ENCODE measurements at regions not wholly inside any gene's neighbourhood (a gene's known extent, or its start where the extent isn't known, plus 50 kb on each side); places are given as distances from the start of the nearest gene placed in this dataset.

DNA sequence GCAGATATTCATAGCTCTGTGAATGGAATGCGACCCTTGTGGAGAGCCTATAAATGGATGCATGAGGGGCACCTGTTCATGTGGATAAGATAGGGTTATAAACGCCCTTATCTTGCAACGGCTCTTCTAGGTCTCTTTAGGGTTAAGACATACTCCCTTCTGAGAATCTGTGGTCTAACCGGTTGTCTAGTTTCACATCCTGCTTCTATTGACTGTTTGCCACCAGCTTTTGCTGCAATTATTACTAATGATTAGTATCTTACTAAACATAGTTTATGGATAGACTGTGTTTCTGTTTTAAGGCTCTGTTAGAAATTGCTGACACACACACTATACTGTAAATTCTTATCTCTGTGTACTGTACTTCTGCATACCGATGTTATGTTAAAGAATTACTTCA lies 198.9 kb upstream of the CYLC2 start:
- Histone ChIP-seq H3K9me3 (no peaks in the 10 kb centered on the region), H3K27me3 (no peaks in the 10 kb centered on the region), H3K4me3 (replicated peaks in 1 of 3) (no peak overlapping the region), H3K36me3 (no peaks in the 10 kb centered on the region), H3K4me1 (no peaks in the 10 kb centered on the region), H3K27ac (no peak overlapping the region)
- WGBS, 2 donors: 81 to 88% methylated on average over 5 of the region's 5 CpGs
- TF ChIP-seq POLR2A (IDR thresholded peaks at IDR 0.05): no peak
- TF ChIP-seq, protein P1, sequence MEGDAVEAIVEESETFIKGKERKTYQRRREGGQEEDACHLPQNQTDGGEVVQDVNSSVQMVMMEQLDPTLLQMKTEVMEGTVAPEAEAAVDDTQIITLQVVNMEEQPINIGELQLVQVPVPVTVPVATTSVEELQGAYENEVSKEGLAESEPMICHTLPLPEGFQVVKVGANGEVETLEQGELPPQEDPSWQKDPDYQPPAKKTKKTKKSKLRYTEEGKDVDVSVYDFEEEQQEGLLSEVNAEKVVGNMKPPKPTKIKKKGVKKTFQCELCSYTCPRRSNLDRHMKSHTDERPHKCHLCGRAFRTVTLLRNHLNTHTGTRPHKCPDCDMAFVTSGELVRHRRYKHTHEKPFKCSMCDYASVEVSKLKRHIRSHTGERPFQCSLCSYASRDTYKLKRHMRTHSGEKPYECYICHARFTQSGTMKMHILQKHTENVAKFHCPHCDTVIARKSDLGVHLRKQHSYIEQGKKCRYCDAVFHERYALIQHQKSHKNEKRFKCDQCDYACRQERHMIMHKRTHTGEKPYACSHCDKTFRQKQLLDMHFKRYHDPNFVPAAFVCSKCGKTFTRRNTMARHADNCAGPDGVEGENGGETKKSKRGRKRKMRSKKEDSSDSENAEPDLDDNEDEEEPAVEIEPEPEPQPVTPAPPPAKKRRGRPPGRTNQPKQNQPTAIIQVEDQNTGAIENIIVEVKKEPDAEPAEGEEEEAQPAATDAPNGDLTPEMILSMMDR (IDR thresholded peaks at IDR 0.05): no peak
- intact Hi-C loops (cut with DNase I): no loop called here
- DNase-seq: no peak

DNA sequence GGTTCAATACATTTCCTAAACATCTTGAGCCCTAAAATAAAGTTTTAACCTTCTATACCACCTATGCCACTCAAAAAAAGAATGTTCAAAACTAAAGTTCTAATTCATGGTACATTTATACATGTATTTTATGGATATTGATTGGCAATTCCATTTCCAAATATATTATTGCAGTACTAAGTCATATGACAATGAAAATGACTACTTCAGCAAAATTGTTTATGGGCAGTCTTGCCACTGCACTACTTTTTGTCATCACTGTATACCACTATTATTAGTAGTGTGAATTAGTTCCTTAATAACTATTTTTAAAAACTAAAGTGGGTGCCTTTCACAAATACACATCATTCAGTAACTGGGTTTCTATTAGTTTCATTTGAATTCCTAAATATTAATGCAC lies 199.6 kb upstream of the CYLC2 start:
- H3K27me3 ChIP-seq: no peaks in the 10 kb centered on the region
- intact Hi-C loops (cut with DNase I): no loop called here
- H3K36me3 ChIP-seq: no peaks in the 10 kb centered on the region
- no peak overlapping the region for H3K27ac ChIP-seq
- H3K9me3 ChIP-seq: no peaks in the 10 kb centered on the region
- H3K4me1 ChIP-seq: no peaks in the 10 kb centered on the region
- TF ChIP-seq, protein P1 (IDR thresholded peaks at IDR 0.05): no peak
- no peak for TF ChIP-seq POLR2A (IDR thresholded peaks at IDR 0.05)
- no peak for DNase-seq
- H3K4me3 ChIP-seq (replicated peaks in 1 of 3): no peak overlapping the region

DNA sequence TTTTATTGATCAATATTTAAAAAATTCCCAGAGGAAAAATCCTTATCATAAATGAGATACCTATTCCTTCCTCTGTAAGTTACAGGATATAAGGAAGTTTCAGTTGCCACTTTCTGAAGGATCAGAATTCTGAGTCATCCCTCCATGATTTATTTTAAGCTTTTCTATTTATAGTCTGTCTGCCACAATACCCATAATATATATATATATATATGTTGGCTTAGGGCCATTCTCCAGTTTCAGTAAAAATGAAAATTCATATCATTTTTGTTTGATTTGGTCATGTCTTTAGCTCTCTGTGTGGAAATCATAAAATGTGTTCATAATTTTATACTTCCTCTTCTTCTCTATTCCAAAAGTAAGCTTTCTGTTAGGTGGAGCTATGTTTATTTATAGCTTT lies 215.8 kb upstream of the CYLC2 start:
- no peak for TF ChIP-seq POLR2A (IDR thresholded peaks at IDR 0.05)
- TF ChIP-seq, protein P1 (IDR thresholded peaks at IDR 0.05): no peak
- intact Hi-C loops (cut with DNase I): no loop called here
- Histone ChIP-seq H3K27me3 (no peaks in the 10 kb centered on the region), H3K9me3 (no peaks in the 10 kb centered on the region), H3K4me3 (replicated peaks in 1 of 3) (no peak overlapping the region), H3K27ac (no peak overlapping the region), H3K4me1 (no peaks in the 10 kb centered on the region), H3K36me3 (no peaks in the 10 kb centered on the region)
- DNase-seq: no peak

DNA sequence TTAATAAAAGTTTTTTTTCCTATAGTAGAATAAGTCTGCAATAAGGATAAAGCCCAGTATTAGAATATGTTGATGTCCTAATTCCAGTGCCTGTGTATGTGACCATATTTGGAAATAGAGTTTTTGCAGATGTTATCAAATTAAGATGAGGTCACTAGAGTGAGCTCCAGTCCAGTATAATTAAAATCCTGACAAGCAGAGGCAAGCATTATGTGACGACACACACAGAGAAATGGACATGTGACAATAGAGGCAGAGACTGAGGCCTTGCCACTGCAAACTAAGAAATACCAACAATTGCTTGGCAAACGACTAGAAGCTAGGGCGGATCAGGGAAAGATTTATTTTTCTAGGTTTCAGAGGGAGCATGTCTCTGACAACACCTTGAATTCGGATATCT lies 216.4 kb upstream of the CYLC2 start:
- Histone ChIP-seq H3K27me3 (no peaks in the 10 kb centered on the region), H3K27ac (no peak overlapping the region), H3K9me3 (no peaks in the 10 kb centered on the region), H3K4me1 (no peaks in the 10 kb centered on the region), H3K36me3 (no peaks in the 10 kb centered on the region), H3K4me3 (replicated peaks in 1 of 3) (no peak overlapping the region)
- intact Hi-C loops (cut with DNase I): no loop called here
- DNase-seq: no peak
- TF ChIP-seq, protein P1 (IDR thresholded peaks at IDR 0.05): no peak
- WGBS, 2 donors: 67 to 82% methylated on average over 4 of the region's 4 CpGs

DNA sequence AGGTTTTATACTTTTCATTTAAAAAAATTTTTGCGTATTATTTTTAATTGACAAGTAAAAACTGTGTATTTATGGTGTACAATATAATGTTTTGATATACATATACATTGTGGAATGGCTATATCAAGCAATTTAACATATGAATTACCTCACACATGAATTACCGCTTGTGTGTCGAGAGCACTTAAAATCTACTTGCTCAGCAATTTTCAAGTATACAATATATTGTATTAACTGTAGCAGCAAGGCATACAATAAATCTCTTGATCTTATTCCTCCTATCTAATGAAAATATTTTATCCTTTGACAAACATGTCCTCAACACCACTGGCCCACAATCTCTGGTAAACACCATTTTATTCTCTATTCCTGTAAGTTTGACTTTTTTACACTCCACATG lies 224.4 kb upstream of the CYLC2 start:
- no peaks in the 10 kb centered on the region for H3K36me3 ChIP-seq
- H3K27ac ChIP-seq: no peak overlapping the region
- no peaks in the 10 kb centered on the region for H3K4me1 ChIP-seq
- TF ChIP-seq POLR2A (IDR thresholded peaks at IDR 0.05): no peak
- TF ChIP-seq, protein P1 (IDR thresholded peaks at IDR 0.05): no peak
- intact Hi-C loops (cut with DNase I): no loop called here
- H3K4me3 ChIP-seq (replicated peaks in 1 of 3): no peak overlapping the region
- H3K27me3 ChIP-seq: no peaks in the 10 kb centered on the region
- WGBS, 2 donors: 93 to 95% methylated on average over 3 of the region's 3 CpGs
- no peak for DNase-seq
- H3K9me3 ChIP-seq: no peaks in the 10 kb centered on the region

Data from thyroid gland (tissue), 4 donors.